Kidney (tissue), 13 donors: ENCODE measurements at regions not wholly inside any gene's neighbourhood (a gene's known extent, or its start where the extent isn't known, plus 50 kb on each side); places are given as distances from the start of the nearest gene placed in this dataset.

Experiments used
- DNase-seq, 5 donors: peaks; one replicate each; pipeline ENCODE4 v3.0.0-alpha.2; 2013 to 2020
- FAIRE-seq: peaks from 2 replicates; lab custom pipeline; 2012; peaks lifted over from hg19 to GRCh38; lab: Jason Lieb, UNC
- H3K27ac ChIP-seq, 2 donors: one replicate each; pipeline ENCODE4 v1.7.0; 2013; ENCODE audit warnings: low read depth in 2 of 2, low read length in 2 of 2, inconsistent platforms in 1 of 2
- H3K27me3 ChIP-seq: one replicate; pipeline ENCODE4 v1.7.1; 2013; ENCODE audit warnings: low read length, inconsistent platforms; ENCODE audit not compliant: control insufficient read depth, insufficient read depth
- H3K36me3 ChIP-seq, 3 donors: one replicate each; pipeline versions ENCODE4 v1.7.0 to v1.7.1; 2013; ENCODE audit warnings: low read length in 3 of 3, control low read depth in 1 of 3, inconsistent platforms in 1 of 3; ENCODE audit not compliant: insufficient read depth in 3 of 3, control insufficient read depth in 2 of 3
- H3K4me1 ChIP-seq, 3 donors: one replicate each; pipeline versions ENCODE4 v1.7.0 to v1.7.1; 2013; ENCODE audit warnings: low read length in 3 of 3, inconsistent platforms in 1 of 3, low read depth in 1 of 3; ENCODE audit not compliant: control insufficient read depth in 2 of 3, insufficient read depth in 2 of 3
- H3K4me3 ChIP-seq, 3 donors: one replicate each; pipeline versions ENCODE4 v1.7.0 to v1.8.1; 2013; ENCODE audit warnings: low read length in 3 of 3, control low read depth in 1 of 3, inconsistent platforms in 1 of 3
- H3K9ac ChIP-seq, 3 donors: one replicate each; pipeline versions ENCODE4 v1.7.0 to v1.7.1; 2013; ENCODE audit warnings: low read length in 3 of 3, control low read depth in 1 of 3, inconsistent platforms in 1 of 3
- H3K9me3 ChIP-seq, 3 donors: one replicate each; pipeline versions ENCODE4 v1.7.0 to v1.7.1; 2013; ENCODE audit warnings: low read length in 3 of 3, control low read depth in 1 of 3, inconsistent platforms in 1 of 3; ENCODE audit not compliant: control insufficient read depth in 2 of 3, insufficient read depth in 1 of 3
- CTCF ChIP-seq: IDR thresholded peaks from 3 replicates; pipeline ENCODE4 v1.5.1; 2012; ENCODE audit warnings: mild to moderate bottlenecking, moderate library complexity, borderline replicate concordance; ENCODE audit not compliant: insufficient read depth; ENCODE audit errors: extremely low read depth
- intact Hi-C: fragments of 100-400 bp; cut with DNase I; formaldehyde crosslinking; loops from one replicate; pipeline ENCODE4 v1.11.1; 2022
- donor health status: control.
- donor health status: control.
- donor health status: control.
- donor health status: control.
- donor health status: control.
- donor health status: DM: yes; HTN: yes; CAD: no.
- donor health status: Normal renal cell carcinoma (clear cell type).

GRCh38 chr1:234707641-234708040, 97.7 kb upstream of the IRF2BP2 start:
- Histone ChIP-seq H3K4me3 (no peak overlapping the region), H3K9ac (no peak overlapping the region), H3K36me3 (no peaks in the 10 kb centered on the region), H3K27me3 (no peaks in the 10 kb centered on the region), H3K27ac (no peak overlapping the region), H3K4me1 (peaks cover 0 to 7% (median 0%) of the 10 kb centered on the region in 3 donors), H3K9me3 (no peaks in the 10 kb centered on the region)
- TF ChIP-seq CTCF = no peak
- no peak for FAIRE-seq
- intact Hi-C loops = no loop called here
- no peak for DNase-seq

- no peak for DNase-seq
- FAIRE-seq = no peak
- Histone ChIP-seq H3K9ac (no peak overlapping the region), H3K4me3 (no peak overlapping the region), H3K27me3 (no peaks in the 10 kb centered on the region), H3K4me1 (peaks cover 0 to 7% (median 0%) of the 10 kb centered on the region in 3 donors), H3K9me3 (no peaks in the 10 kb centered on the region), H3K27ac (no peak overlapping the region), H3K36me3 (no peaks in the 10 kb centered on the region)
- TF ChIP-seq CTCF = no peak
- intact Hi-C loops = no loop called here
These were observed 97.0 kb upstream of the IRF2BP2 start for GRCh38 chr1:234706931-234707330.

- no peaks in the 10 kb centered on the region for H3K9me3 ChIP-seq
- peaks cover 0 to 7% (median 0%) of the 10 kb centered on the region in 3 donors for H3K4me1 ChIP-seq
- H3K9ac ChIP-seq = no peak overlapping the region
- FAIRE-seq (no peak), DNase-seq (no peak)
- H3K27me3 ChIP-seq = no peaks in the 10 kb centered on the region
- H3K4me3 ChIP-seq = no peak overlapping the region
- H3K27ac ChIP-seq = no peak overlapping the region
- TF ChIP-seq CTCF = no peak
- intact Hi-C loops = no loop called here
- H3K36me3 ChIP-seq = no peaks in the 10 kb centered on the region
These were observed 96.2 kb upstream of the IRF2BP2 start for GRCh38 chr1:234706199-234706598.

- FAIRE-seq = no peak
These were observed 95.6 kb upstream of the IRF2BP2 start for GRCh38 chr1:234705615-234706014.

More at GRCh38 chr1:234705615-234706014, 95.6 kb upstream of the IRF2BP2 start:
- no peaks in the 10 kb centered on the region for H3K36me3 ChIP-seq
- H3K9me3 ChIP-seq = no peaks in the 10 kb centered on the region
- no peak overlapping the region for H3K4me3 ChIP-seq
- no peaks in the 10 kb centered on the region for H3K27me3 ChIP-seq
- TF ChIP-seq CTCF = no peak
- intact Hi-C loops = no loop called here
- H3K9ac ChIP-seq = no peak overlapping the region
- H3K27ac ChIP-seq = no peak overlapping the region
- peaks cover under 1 to 7% (median under 1%) of the 10 kb centered on the region in 3 donors for H3K4me1 ChIP-seq
- DNase-seq = no peak
